Epithelial cell of proximal tubule (primary cell): ENCODE measurements at regions not wholly inside any gene's neighbourhood (a gene's known extent, or its start where the extent isn't known, plus 50 kb on each side); places are given as distances from the start of the nearest gene placed in this dataset.

ENCODE experiments used
- DNase-seq: peaks from one replicate; pipeline ENCODE4 v3.0.0-alpha.2; 2011; ENCODE audit warnings: low read depth
- H3K4me3 ChIP-seq: 2 replicates; pipeline ENCODE4 v1.5.1; 2011; ENCODE audit warnings: low read depth, mild to moderate bottlenecking, low read length
- CTCF ChIP-seq: conservative IDR thresholded peaks from 2 replicates; pipeline ENCODE4 v1.5.1; 2012; ENCODE audit warnings: low read depth, mild to moderate bottlenecking, low read length

GRCh38 chr12:47305464-47305863 is 225.7 kb upstream of the AMIGO2 start:
- no peak for DNase-seq
- TF ChIP-seq CTCF, result no peak
- no peak overlapping the region for H3K4me3 ChIP-seq

GRCh38 chr12:47303995-47304560 is 224.3 kb upstream of the AMIGO2 start:
- no peak for DNase-seq
- H3K4me3 ChIP-seq, result no peak overlapping the region
- TF ChIP-seq CTCF, result no peak

GRCh38 chr12:47303207-47303606 is 223.4 kb upstream of the AMIGO2 start:
- no peak for DNase-seq
- TF ChIP-seq CTCF, result no peak
- no peak overlapping the region for H3K4me3 ChIP-seq

- DNase-seq, result peak; percentile 20
- no peak overlapping the region for H3K4me3 ChIP-seq
- no peak for TF ChIP-seq CTCF
Measured at GRCh38 chr12:47302111-47302671, 222.4 kb upstream of the AMIGO2 start.

- no peak for DNase-seq
- H3K4me3 ChIP-seq, result no peak overlapping the region
- TF ChIP-seq CTCF, result no peak
Measured at GRCh38 chr12:47299586-47299985, 219.8 kb upstream of the AMIGO2 start.

- no peak for DNase-seq
- TF ChIP-seq CTCF, result no peak
- no peak overlapping the region for H3K4me3 ChIP-seq
Measured at GRCh38 chr12:47297993-47298392, 218.2 kb upstream of the AMIGO2 start.

GRCh38 chr12:47296828-47297227 is 217.1 kb upstream of the AMIGO2 start:
- no peak for DNase-seq
- H3K4me3 ChIP-seq, result no peak overlapping the region
- TF ChIP-seq CTCF, result no peak
